HG03066 (cell line): ENCODE measurements at regions not wholly inside any gene's neighbourhood (a gene's known extent, or its start where the extent isn't known, plus 50 kb on each side); places are given as distances from the start of the nearest gene placed in this dataset.
"Not testable (repeated sequence)": the region's sequence is repeated elsewhere in the genome, so short reads cannot be mapped to it uniquely, and the experiment has no call there.

Experiments
- ATAC-seq: cut with Tn5 transposase; IDR thresholded peaks from one replicate; pipeline ENCODE4 v1.9.1; 2021; ENCODE audit warnings: low read depth; ENCODE audit not compliant: unreplicated experiment

- no peak for ATAC-seq
Observed at GRCh38 chr16:85234310-85235204, 122.3 kb upstream of the CIBAR2 start.

- no peak for ATAC-seq
Observed at GRCh38 chr16:85235991-85236817, 123.9 kb upstream of the CIBAR2 start.

GRCh38 chr16:85236818-85237150 is 124.5 kb upstream of the CIBAR2 start:
- no peak for ATAC-seq

- no peak for ATAC-seq
Observed at GRCh38 chr16:85237817-85238216, 125.5 kb upstream of the CIBAR2 start.

- no peak for ATAC-seq
Observed at GRCh38 chr16:85238233-85238647, 126.0 kb upstream of the CIBAR2 start.

GRCh38 chr16:85239239-85239638 is 127.0 kb upstream of the CIBAR2 start:
- ATAC-seq, result no peak

- ATAC-seq, result no peak
Observed at GRCh38 chr16:85239871-85240270, 127.6 kb upstream of the CIBAR2 start.

- ATAC-seq, result no peak
Observed at GRCh38 chr16:85240982-85241924, 129.0 kb upstream of the CIBAR2 start.

GRCh38 chr16:85242140-85242539 is 129.9 kb upstream of the CIBAR2 start:
- no peak for ATAC-seq

- ATAC-seq, result no peak
Observed at GRCh38 chr16:85243308-85243707, 131.0 kb upstream of the CIBAR2 start.

GRCh38 chr16:85244452-85244851 is 132.2 kb upstream of the CIBAR2 start:
- ATAC-seq, result not testable (repeated sequence)

- ATAC-seq, result no peak
Observed at GRCh38 chr16:85245307-85246172, 133.3 kb upstream of the CIBAR2 start.

- ATAC-seq, result no peak
Observed at GRCh38 chr16:85246473-85246872, 134.2 kb upstream of the CIBAR2 start.

GRCh38 chr16:85246973-85247372 is 134.7 kb upstream of the CIBAR2 start:
- ATAC-seq, result no peak

GRCh38 chr16:85248342-85248741 is 136.1 kb upstream of the CIBAR2 start:
- ATAC-seq, result no peak

GRCh38 chr16:85248857-85249256 is 136.6 kb upstream of the CIBAR2 start:
- no peak for ATAC-seq

- no peak for ATAC-seq
Observed at GRCh38 chr16:85249418-85250146, 137.3 kb upstream of the CIBAR2 start.

- ATAC-seq, result no peak
Observed at GRCh38 chr16:85250147-85250463, 137.8 kb upstream of the CIBAR2 start.

GRCh38 chr16:85250609-85251223 is 138.4 kb upstream of the CIBAR2 start:
- ATAC-seq, result no peak
